ENCODE measurements at regions not wholly inside any gene's neighbourhood (a gene's known extent, or its start where the extent isn't known, plus 50 kb on each side); places are given as distances from the start of the nearest gene placed in this dataset.

DNA sequence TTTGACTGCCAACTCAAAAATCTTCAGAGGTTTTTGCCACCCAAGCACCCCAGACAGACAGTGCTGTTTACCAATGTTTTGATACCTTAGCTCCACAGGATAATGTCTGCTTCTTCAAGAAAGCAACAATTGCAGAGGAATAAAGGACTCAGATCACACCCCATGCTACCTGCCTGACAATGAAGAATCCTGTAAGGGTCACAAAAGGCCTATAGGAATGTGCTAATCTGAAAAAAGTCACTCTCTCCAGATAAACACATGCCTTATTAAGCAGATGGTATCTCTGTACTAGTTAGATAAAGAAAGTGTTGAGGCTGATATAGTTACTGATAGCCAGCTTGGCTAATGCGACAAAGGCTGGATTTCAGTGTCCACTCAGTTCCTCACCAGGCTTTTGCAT is 1076.7 kb upstream of the SORCS1 start:
- no peaks in the 10 kb centered on the region for H3K27me3 ChIP-seq (replicated peaks; ENCODE audit: control insufficient read depth, insufficient read depth, low read length)

DNA sequence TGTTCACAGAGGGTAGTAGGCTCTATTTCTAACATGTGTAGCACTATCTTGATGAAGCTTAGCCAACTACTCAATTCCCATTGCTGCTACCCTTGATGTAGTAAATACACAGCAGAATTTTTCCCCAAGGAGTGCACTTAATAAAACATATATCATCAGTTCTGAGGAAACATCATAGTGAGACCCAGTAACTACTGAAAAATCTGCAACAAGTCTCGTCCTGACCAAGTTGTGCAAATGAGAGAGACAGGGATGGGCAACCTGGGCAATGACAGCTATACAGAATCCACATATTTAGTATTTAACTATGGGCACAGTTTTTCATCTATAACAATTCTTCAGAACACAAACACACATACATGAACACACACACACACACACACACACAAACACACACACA is 1073.8 kb upstream of the SORCS1 start:
- Histone ChIP-seq H3K4me3 (replicated peaks; ENCODE audit: low read depth, low read length) (no peak overlapping the region), H3K36me3 (ENCODE audit: control insufficient read depth, insufficient read depth, low read length) (no peaks in the 10 kb centered on the region), H3K27me3 (replicated peaks; ENCODE audit: control insufficient read depth, insufficient read depth, low read length) (no peaks in the 10 kb centered on the region)
- TF ChIP-seq CTCF (IDR thresholded peaks at IDR 0.05; ENCODE audit: insufficient read depth, low read length, poor library complexity, severe bottlenecking): no peak
- DNase-seq (ENCODE audit: extremely low read depth, insufficient read length): no peak

More for the DNA sequence above, 1076.7 kb upstream of the SORCS1 start:
- no peak for DNase-seq (ENCODE audit: extremely low read depth, insufficient read length)
- Histone ChIP-seq H3K36me3 (ENCODE audit: control insufficient read depth, insufficient read depth, low read length) (no peaks in the 10 kb centered on the region), H3K4me3 (replicated peaks; ENCODE audit: low read depth, low read length) (no peak overlapping the region)
- no peak for TF ChIP-seq CTCF (IDR thresholded peaks at IDR 0.05; ENCODE audit: insufficient read depth, low read length, poor library complexity, severe bottlenecking)

DNA sequence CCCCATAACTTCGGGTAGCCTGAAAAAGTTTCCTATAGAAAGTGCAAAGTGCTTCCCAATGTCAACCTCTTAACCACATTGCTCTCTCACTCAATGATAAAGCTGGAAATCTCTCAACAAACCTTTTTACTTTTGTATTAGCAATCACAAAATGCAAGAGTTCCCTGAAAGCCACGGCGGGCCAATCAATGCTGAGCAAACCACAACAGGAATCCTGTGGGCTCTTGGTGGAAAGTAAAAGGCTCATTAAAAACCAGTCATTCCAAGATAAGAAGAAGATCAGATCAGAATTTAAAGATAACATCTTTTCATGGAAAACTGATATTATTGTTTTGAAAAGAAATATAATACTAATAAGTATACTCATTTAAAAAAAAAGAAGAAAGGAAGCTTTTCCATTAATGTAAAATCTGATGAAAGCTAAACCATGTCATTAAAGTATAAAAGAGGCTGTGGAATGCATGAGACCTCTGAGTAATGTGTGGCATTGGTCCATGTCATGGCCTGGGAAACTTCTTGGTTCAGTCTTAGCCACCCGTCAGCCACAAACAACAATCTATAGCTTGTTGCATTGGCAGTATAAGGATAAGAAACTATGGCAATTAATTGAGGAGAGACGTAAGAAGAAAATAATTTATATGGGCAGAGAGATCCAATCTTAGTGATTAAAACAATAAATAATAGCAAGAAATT is 1066.1 kb upstream of the SORCS1 start:
- no peak for TF ChIP-seq CTCF (IDR thresholded peaks at IDR 0.05; ENCODE audit: insufficient read depth, low read length, poor library complexity, severe bottlenecking)
- DNase-seq (ENCODE audit: extremely low read depth, insufficient read length): no peak
- Histone ChIP-seq H3K36me3 (ENCODE audit: control insufficient read depth, insufficient read depth, low read length) (no peaks in the 10 kb centered on the region), H3K27me3 (replicated peaks; ENCODE audit: control insufficient read depth, insufficient read depth, low read length) (no peaks in the 10 kb centered on the region), H3K4me3 (replicated peaks; ENCODE audit: low read depth, low read length) (no peak overlapping the region)

DNA sequence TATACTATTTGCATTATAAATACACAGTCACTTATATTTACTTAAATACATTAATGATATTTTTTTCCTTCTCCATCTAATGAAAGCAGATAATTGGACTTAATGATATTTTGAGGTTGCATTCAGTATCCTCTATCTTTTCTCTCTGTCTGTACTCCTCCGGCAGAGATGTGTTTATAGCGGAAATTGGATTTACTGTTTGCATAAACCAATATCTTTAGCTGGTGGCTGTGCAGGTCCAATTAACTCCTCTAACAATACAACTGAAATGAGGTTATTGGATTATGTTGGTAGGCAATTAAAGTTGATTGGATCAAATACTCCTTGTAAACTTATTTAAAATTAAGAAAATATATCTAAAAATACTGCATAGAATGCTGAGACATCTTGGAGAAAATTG is 1044.2 kb upstream of the SORCS1 start:
- no peak for DNase-seq (ENCODE audit: extremely low read depth, insufficient read length)
- no peak overlapping the region for H3K4me3 ChIP-seq (replicated peaks; ENCODE audit: low read depth, low read length)
- H3K27me3 ChIP-seq (replicated peaks; ENCODE audit: control insufficient read depth, insufficient read depth, low read length): no peaks in the 10 kb centered on the region
- H3K36me3 ChIP-seq (ENCODE audit: control insufficient read depth, insufficient read depth, low read length): no peaks in the 10 kb centered on the region
- TF ChIP-seq CTCF (IDR thresholded peaks at IDR 0.05; ENCODE audit: insufficient read depth, low read length, poor library complexity, severe bottlenecking): no peak

DNA sequence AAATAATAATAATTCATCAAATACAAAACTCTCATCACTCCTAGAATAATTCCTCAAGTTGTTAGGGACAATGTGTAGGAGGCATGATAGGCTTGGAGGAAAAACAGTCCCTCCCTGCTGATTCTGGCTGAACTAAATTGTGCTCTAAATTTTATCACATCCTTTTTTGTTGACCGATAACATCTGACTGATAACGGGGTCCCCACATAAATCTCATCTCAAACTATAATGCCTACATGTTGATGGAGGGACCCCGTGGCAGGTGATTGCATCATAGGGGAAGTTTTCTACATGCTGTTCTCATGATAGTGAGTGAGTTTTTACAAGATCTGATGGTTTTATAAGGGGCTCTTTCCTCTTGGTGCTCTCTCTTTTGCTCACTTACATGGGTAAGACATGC is 1043.5 kb upstream of the SORCS1 start:
- TF ChIP-seq CTCF (IDR thresholded peaks at IDR 0.05; ENCODE audit: insufficient read depth, low read length, poor library complexity, severe bottlenecking): no peak
- no peak overlapping the region for H3K4me3 ChIP-seq (replicated peaks; ENCODE audit: low read depth, low read length)
- DNase-seq (ENCODE audit: extremely low read depth, insufficient read length): no peak
- H3K27me3 ChIP-seq (replicated peaks; ENCODE audit: control insufficient read depth, insufficient read depth, low read length): no peaks in the 10 kb centered on the region
- no peaks in the 10 kb centered on the region for H3K36me3 ChIP-seq (ENCODE audit: control insufficient read depth, insufficient read depth, low read length)

Data from GM06990 (cell line).